ENCODE measurements at regions not wholly inside any gene's neighbourhood (a gene's known extent, or its start where the extent isn't known, plus 50 kb on each side); places are given as distances from the start of the nearest gene placed in this dataset.

DNA sequence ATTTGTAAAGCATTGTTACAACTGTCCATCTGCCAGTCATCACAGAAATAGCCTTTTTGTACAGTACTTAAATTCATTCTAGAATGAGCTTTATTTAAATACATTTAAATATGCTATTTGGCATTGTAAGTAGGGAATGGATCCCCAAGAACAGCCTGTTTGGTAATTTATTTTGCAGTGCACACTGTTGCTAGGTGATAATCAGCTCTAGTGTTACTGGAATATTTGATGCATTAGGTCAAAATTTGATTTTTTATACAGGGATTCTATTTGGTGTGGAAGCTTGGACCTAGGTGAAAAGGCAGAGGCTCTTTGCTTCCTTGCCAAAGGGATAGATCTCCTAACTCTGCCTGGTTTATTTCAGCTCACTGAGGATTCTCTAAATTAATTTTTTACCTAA, 593.7 kb downstream of the EPM2A start:
- H3K79me2 ChIP-seq (replicated peaks; ENCODE audit: insufficient read depth) = no peaks in the 10 kb centered on the region
- no peak overlapping the region for H3K4me3 Mint-ChIP-seq
- no peaks in the 10 kb centered on the region for H3K4me1 ChIP-seq (ENCODE audit: insufficient read depth)
- no peak overlapping the region for H2AFZ ChIP-seq
- H3K9me3 Mint-ChIP-seq = no peaks in the 10 kb centered on the region
- H3K27me3 ChIP-seq (ENCODE audit: insufficient read depth) = no peaks in the 10 kb centered on the region
- H3K4me3 ChIP-seq = no peak overlapping the region
- DNase-seq (ENCODE audit: low spot score) (no peak), ATAC-seq (no peak)
- no peaks in the 10 kb centered on the region for H4K20me1 ChIP-seq (replicated peaks; ENCODE audit: insufficient read depth)
- TF ChIP-seq EZH2phosphoT487 (IDR thresholded peaks at IDR 0.05; ENCODE audit: unreplicated experiment) = no peak
- TF ChIP-seq CREB1 (CRISPR knock-in tag; IDR thresholded peaks at IDR 0.05; ENCODE audit: low read depth) = no peak
- no peak for TF ChIP-seq ZNF331 (CRISPR knock-in tag; IDR thresholded peaks at IDR 0.05; ENCODE audit: low read depth)
- no peak for TF ChIP-seq ZNF114 (CRISPR knock-in tag; IDR thresholded peaks at IDR 0.05)
- no peak for TF ChIP-seq EZH2 (IDR thresholded peaks at IDR 0.05; ENCODE audit: low read depth, unreplicated experiment)
- no peak for TF ChIP-seq POLR2AphosphoS5 (IDR thresholded peaks at IDR 0.05; ENCODE audit: low read depth)
- no peak for TF ChIP-seq JUNB (IDR thresholded peaks at IDR 0.05; ENCODE audit: unreplicated experiment)
- no peak for TF ChIP-seq REST (IDR thresholded peaks at IDR 0.05; ENCODE audit: unreplicated experiment)
- TF ChIP-seq ZNF462 (CRISPR knock-in tag; IDR thresholded peaks at IDR 0.05) = no peak
- no peak for TF ChIP-seq ETS1 (IDR thresholded peaks at IDR 0.05)
- H3K36me3 ChIP-seq (ENCODE audit: insufficient read depth) = no peaks in the 10 kb centered on the region
- H3K36me3 Mint-ChIP-seq (ENCODE audit: low read depth) = no peaks in the 10 kb centered on the region
- no peak overlapping the region for H3K27ac ChIP-seq (ENCODE audit: low read depth)
- no peak overlapping the region for H3K4me2 ChIP-seq
- peaks cover 9% of the 10 kb centered on the region; the same call in 2 of the 3 replicates for H3K4me1 Mint-ChIP-seq
- no peaks in the 10 kb centered on the region for H3K9me2 ChIP-seq (ENCODE audit: insufficient read depth)
- no peaks in the 10 kb centered on the region for H3F3A ChIP-seq (replicated peaks; ENCODE audit: low read depth)
- H3K27me3 Mint-ChIP-seq (ENCODE audit: insufficient read depth, low read depth, poor library complexity) = no peaks in the 10 kb centered on the region
- no peak overlapping the region for H3K27ac Mint-ChIP-seq

All from GM23338 (cell line).